Thoracic aorta (tissue), 2 donors: ENCODE measurements at regions not wholly inside any gene's neighbourhood (a gene's known extent, or its start where the extent isn't known, plus 50 kb on each side); places are given as distances from the start of the nearest gene placed in this dataset.
A peak's percentile ranks its signal among the peaks of the same experiment; 100 is the strongest.

Experiments
- ATAC-seq: fragments of 150-250 bp; one replicate; pipeline ENCODE4 v1.8.0; 2017; ENCODE audit warnings: low read depth; ENCODE audit not compliant: insufficient number of reproducible peaks, low FRiP score
- DNase-seq: peaks from one replicate; pipeline ENCODE4 v3.0.0-alpha.2; 2020; ENCODE audit warnings: low spot score
- H3K27ac ChIP-seq, 2 donors: fragments of 200-600 bp; sonication (generic); 1 replicate in 1 of 2; 2 replicates in 1 of 2; pipeline ENCODE4 v1.5.1; 2016; ENCODE audit warnings: mild to moderate bottlenecking in 2 of 2, moderate library complexity in 2 of 2
- H3K27me3 ChIP-seq: fragments of 200-600 bp; sonication (generic); replicated peaks from 2 replicates; pipeline ENCODE4 v1.6.0; 2016; ENCODE audit warnings: mild to moderate bottlenecking; ENCODE audit not compliant: insufficient read depth
- H3K36me3 ChIP-seq: fragments of 200-600 bp; sonication (generic); one replicate; pipeline ENCODE4 v1.5.1; 2016
- H3K4me1 ChIP-seq, 2 donors: fragments of 200-600 bp; sonication (generic); 1 replicate in 1 of 2; 2 replicates in 1 of 2; pipeline versions ENCODE4 v1.5.1 to v1.6.0; 2016; ENCODE audit warnings: low read depth in 2 of 2, mild to moderate bottlenecking in 1 of 2; ENCODE audit not compliant: control insufficient read depth in 1 of 2
- H3K4me3 ChIP-seq: fragments of 200-600 bp; sonication (generic); 2 replicates; pipeline ENCODE4 v1.5.1; 2016; ENCODE audit warnings: mild to moderate bottlenecking
- H3K9me3 ChIP-seq: fragments of 200-600 bp; sonication (generic); 2 replicates; pipeline ENCODE4 v1.5.1; 2016
- TF ChIP-seq, protein P1 (sequence below): fragments of 200-600 bp; sonication (generic); IDR thresholded peaks from one replicate; pipeline ENCODE4 v1.5.1; 2019; ENCODE audit warnings: antibody characterized with exemption

DNA sequence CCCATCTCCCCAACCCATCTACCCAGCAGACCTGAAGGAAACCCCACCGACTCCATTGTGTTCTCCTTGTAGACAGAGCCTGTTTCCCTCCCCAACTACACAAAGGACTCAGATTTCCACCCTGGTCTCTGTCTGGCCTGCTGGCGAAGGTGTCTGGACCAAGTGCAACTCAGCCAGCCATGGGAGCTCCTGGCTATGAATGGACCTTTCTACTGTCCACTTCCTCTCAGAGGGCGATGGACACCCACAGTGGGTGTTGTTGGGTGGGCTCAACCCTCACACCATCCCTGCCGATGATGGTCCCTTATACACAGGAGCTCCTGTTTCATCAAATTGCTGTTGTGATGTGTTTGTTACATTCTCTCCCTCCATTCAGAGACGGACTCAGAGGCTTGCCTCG lies 112.5 kb upstream of the PHACTR3 start:
- H3K9me3 ChIP-seq = no peaks in the 10 kb centered on the region
- ATAC-seq (no peak), DNase-seq (no peak)
- H3K36me3 ChIP-seq = no peaks in the 10 kb centered on the region
- TF ChIP-seq, protein P1, sequence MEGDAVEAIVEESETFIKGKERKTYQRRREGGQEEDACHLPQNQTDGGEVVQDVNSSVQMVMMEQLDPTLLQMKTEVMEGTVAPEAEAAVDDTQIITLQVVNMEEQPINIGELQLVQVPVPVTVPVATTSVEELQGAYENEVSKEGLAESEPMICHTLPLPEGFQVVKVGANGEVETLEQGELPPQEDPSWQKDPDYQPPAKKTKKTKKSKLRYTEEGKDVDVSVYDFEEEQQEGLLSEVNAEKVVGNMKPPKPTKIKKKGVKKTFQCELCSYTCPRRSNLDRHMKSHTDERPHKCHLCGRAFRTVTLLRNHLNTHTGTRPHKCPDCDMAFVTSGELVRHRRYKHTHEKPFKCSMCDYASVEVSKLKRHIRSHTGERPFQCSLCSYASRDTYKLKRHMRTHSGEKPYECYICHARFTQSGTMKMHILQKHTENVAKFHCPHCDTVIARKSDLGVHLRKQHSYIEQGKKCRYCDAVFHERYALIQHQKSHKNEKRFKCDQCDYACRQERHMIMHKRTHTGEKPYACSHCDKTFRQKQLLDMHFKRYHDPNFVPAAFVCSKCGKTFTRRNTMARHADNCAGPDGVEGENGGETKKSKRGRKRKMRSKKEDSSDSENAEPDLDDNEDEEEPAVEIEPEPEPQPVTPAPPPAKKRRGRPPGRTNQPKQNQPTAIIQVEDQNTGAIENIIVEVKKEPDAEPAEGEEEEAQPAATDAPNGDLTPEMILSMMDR = no peak
- H3K27me3 ChIP-seq = no peaks in the 10 kb centered on the region
- H3K27ac ChIP-seq = no peak overlapping the region
- no peak overlapping the region for H3K4me3 ChIP-seq
- no peaks in the 10 kb centered on the region for H3K4me1 ChIP-seq

DNA sequence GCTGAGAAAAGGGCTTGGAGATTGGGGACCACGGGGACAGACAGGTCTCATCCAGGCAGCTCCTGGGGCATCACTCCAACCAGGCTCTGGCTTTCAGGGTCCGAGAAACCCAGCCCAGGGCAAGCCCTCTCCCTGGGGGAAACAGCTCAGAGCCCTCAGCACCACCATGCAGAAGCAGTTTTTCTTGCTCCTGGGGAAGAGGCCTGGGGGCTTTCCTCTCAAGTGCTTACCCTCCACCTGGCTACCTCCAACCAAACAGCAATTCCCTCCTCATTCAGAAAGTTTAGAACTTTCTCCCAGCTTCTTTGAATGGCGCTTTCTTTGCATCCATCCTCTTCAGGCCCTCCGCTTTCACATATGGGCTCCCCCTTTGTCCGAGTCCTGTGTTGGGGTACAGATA lies 110.4 kb upstream of the PHACTR3 start:
- Histone ChIP-seq H3K4me3 (no peak overlapping the region), H3K27me3 (no peaks in the 10 kb centered on the region), H3K4me1 (no peaks in the 10 kb centered on the region), H3K27ac (no peak overlapping the region), H3K9me3 (no peaks in the 10 kb centered on the region), H3K36me3 (no peaks in the 10 kb centered on the region)
- TF ChIP-seq, protein P1 = no peak
- ATAC-seq = no peak
- no peak for DNase-seq

DNA sequence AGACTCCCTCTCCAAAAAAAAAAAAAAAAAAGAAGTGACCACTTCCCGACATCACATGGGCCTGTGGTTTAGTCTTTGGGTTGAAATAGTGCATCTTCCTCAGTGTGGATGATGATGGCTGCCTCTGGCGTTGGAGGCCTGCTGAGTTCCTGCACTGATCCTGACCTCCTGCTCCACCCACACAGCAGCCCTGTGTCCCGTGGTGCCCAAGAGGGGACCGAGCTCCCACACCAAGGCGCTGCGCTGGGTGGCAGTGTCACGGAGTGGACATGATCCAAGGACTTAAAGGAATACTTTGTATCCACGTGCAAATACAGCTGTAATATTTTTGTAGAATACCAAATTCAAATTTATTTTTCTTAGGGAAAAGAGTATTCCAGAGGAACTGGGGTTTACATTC lies 109.2 kb upstream of the PHACTR3 start:
- H3K4me3 ChIP-seq = no peak overlapping the region
- ATAC-seq (no peak), DNase-seq (no peak)
- H3K27ac ChIP-seq = no peak overlapping the region
- H3K9me3 ChIP-seq = no peaks in the 10 kb centered on the region
- no peaks in the 10 kb centered on the region for H3K27me3 ChIP-seq
- H3K4me1 ChIP-seq = no peaks in the 10 kb centered on the region
- no peaks in the 10 kb centered on the region for H3K36me3 ChIP-seq
- TF ChIP-seq, protein P1 = no peak

DNA sequence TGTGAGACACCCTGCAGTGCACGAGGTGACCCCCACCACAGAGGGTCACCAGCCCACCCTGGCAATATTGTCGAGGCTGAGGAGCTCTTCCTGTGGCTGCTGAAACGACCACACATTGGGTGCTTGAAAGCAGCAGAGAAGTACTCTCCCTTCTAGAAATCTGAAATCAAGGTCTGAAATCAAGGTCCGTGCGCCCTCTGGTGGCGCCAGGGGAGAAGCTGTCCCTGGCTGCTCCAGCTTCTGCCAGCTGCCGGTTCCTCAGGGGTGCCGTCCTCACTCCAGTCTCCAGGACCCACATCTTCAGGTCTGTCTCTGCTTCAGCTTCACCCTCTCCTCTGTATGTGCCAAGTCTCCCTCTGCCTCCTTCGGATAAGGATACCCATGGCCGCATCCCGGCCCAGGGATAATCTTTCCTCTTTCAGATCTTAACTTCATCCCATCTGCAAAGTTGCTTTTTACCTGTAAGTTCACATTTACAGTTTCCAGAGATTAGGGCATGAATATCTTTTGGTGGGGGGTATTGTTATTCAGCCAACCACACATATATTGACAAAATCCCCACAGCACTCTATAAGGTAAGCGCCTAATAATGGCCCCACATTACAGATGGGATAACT lies 108.3 kb upstream of the PHACTR3 start:
- DNase-seq (no peak), ATAC-seq (no peak)
- Histone ChIP-seq H3K9me3 (no peaks in the 10 kb centered on the region), H3K36me3 (no peaks in the 10 kb centered on the region), H3K27me3 (no peaks in the 10 kb centered on the region), H3K4me1 (no peaks in the 10 kb centered on the region), H3K4me3 (no peak overlapping the region), H3K27ac (no peak overlapping the region)
- TF ChIP-seq, protein P1 = peak; percentile 68

DNA sequence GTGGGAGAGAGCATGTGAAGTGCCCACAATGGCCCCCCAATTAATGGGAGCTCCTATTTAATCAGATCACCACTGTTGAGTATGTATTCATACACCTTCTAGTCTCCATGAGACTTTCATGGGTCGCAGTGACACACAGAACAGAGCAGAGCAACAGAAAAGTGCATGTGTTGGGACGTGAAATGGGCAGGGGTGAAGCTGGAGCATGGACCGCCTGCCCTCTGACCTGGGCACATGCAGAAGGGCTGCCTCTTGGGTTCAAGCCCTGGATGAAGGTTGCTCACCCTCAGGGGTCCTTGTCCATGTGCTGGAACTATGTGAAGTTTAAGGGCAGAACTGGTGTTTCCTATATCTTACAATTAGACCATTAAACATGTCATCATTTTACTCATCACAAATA lies 106.0 kb upstream of the PHACTR3 start:
- DNase-seq (no peak), ATAC-seq (no peak)
- no peaks in the 10 kb centered on the region for H3K4me1 ChIP-seq
- no peak overlapping the region for H3K4me3 ChIP-seq
- no peaks in the 10 kb centered on the region for H3K27me3 ChIP-seq
- TF ChIP-seq, protein P1 = no peak
- no peaks in the 10 kb centered on the region for H3K9me3 ChIP-seq
- H3K36me3 ChIP-seq = no peaks in the 10 kb centered on the region
- no peak overlapping the region for H3K27ac ChIP-seq
